Smooth muscle cell (in vitro differentiated cells): ENCODE measurements at regions not wholly inside any gene's neighbourhood (a gene's known extent, or its start where the extent isn't known, plus 50 kb on each side); places are given as distances from the start of the nearest gene placed in this dataset.
"Not testable (repeated sequence)": the region's sequence is repeated elsewhere in the genome, so short reads cannot be mapped to it uniquely, and the experiment has no call there.

Experiments used
- DNase-seq: peaks from one replicate; lab custom pipeline; 2025; ENCODE audit not compliant: unreplicated experiment; lab: John Stamatoyannopoulos, UW
- H2AFZ ChIP-seq: fragments of 200-600 bp; sonication (generic); 2 replicates; pipeline ENCODE4 v1.6.0; 2016; ENCODE audit warnings: antibody characterized with exemption, low read depth, mild to moderate bottlenecking
- H3F3A ChIP-seq: fragments of 200-600 bp; sonication (generic); 2 replicates; pipeline ENCODE4 v1.6.0; 2017; ENCODE audit warnings: antibody characterized with exemption, low read depth
- H3K27ac ChIP-seq: fragments of 200-600 bp; sonication (generic); 2 replicates; pipeline ENCODE4 v1.5.1; 2016; ENCODE audit warnings: low read depth, mild to moderate bottlenecking
- H3K27me3 ChIP-seq: fragments of 200-600 bp; sonication (generic); 2 replicates; pipeline ENCODE4 v1.6.1; 2016; ENCODE audit warnings: low read depth, mild to moderate bottlenecking
- H3K36me3 ChIP-seq: fragments of 200-600 bp; sonication (generic); 2 replicates; pipeline ENCODE4 v1.5.1; 2016; ENCODE audit warnings: low read depth
- H3K4me1 ChIP-seq: fragments of 200-600 bp; sonication (generic); 2 replicates; pipeline ENCODE4 v1.5.1; 2016; ENCODE audit warnings: low read depth
- H3K4me2 ChIP-seq: fragments of 200-600 bp; sonication (generic); 2 replicates; pipeline ENCODE4 v1.6.0; 2016; ENCODE audit warnings: mild to moderate bottlenecking
- H3K4me3 ChIP-seq: fragments of 200-600 bp; sonication (generic); 2 replicates; pipeline ENCODE4 v1.5.1; 2016; ENCODE audit warnings: mild to moderate bottlenecking
- H3K79me2 ChIP-seq: fragments of 200-600 bp; sonication (generic); 2 replicates; pipeline ENCODE4 v1.6.0; 2016; ENCODE audit warnings: low read depth, mild to moderate bottlenecking
- H3K9ac ChIP-seq: fragments of 200-600 bp; sonication (generic); 2 replicates; pipeline ENCODE4 v1.6.0; 2016; ENCODE audit warnings: low read depth
- H3K9me3 ChIP-seq: fragments of 200-600 bp; sonication (generic); replicated peaks from 2 replicates; pipeline ENCODE4 v1.5.1; 2016; ENCODE audit warnings: low read depth
- H4K20me1 ChIP-seq: fragments of 200-600 bp; sonication (generic); 2 replicates; pipeline ENCODE4 v1.6.0; 2016; ENCODE audit warnings: low read depth
- WGBS: methylation state at CpG from one replicate; pipeline ENCODE4 v1.1.7; 2016; ENCODE audit warnings: low lambda C conversion rate; 5-methylcytosine and 5-hydroxymethylcytosine counted together
- TF ChIP-seq, protein P1 (sequence below): fragments of 200-600 bp; sonication (generic); IDR thresholded peaks from 2 replicates; pipeline ENCODE4 v1.5.1; 2017; ENCODE audit warnings: borderline replicate concordance, mild to moderate bottlenecking, antibody characterized with exemption; ENCODE audit not compliant: insufficient read depth, poor library complexity, severe bottlenecking

GRCh38 chr13:67466569-67466968 is 236.4 kb upstream of the PCDH9 start:
- H3K27ac ChIP-seq: no peak overlapping the region
- TF ChIP-seq, protein P1, sequence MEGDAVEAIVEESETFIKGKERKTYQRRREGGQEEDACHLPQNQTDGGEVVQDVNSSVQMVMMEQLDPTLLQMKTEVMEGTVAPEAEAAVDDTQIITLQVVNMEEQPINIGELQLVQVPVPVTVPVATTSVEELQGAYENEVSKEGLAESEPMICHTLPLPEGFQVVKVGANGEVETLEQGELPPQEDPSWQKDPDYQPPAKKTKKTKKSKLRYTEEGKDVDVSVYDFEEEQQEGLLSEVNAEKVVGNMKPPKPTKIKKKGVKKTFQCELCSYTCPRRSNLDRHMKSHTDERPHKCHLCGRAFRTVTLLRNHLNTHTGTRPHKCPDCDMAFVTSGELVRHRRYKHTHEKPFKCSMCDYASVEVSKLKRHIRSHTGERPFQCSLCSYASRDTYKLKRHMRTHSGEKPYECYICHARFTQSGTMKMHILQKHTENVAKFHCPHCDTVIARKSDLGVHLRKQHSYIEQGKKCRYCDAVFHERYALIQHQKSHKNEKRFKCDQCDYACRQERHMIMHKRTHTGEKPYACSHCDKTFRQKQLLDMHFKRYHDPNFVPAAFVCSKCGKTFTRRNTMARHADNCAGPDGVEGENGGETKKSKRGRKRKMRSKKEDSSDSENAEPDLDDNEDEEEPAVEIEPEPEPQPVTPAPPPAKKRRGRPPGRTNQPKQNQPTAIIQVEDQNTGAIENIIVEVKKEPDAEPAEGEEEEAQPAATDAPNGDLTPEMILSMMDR: no peak
- no peaks in the 10 kb centered on the region for H4K20me1 ChIP-seq
- no peaks in the 10 kb centered on the region for H3K9me3 ChIP-seq
- H3K4me1 ChIP-seq: no peaks in the 10 kb centered on the region
- no peak overlapping the region for H2AFZ ChIP-seq
- no peaks in the 10 kb centered on the region for H3K27me3 ChIP-seq
- no peak for DNase-seq
- H3K79me2 ChIP-seq: no peaks in the 10 kb centered on the region
- H3K4me3 ChIP-seq: no peak overlapping the region
- no peak overlapping the region for H3K9ac ChIP-seq
- 79% methylated on average over 8 of the region's 8 CpGs for WGBS
- H3K4me2 ChIP-seq: no peak overlapping the region
- no peaks in the 10 kb centered on the region for H3K36me3 ChIP-seq
- no peaks in the 10 kb centered on the region for H3F3A ChIP-seq

- WGBS: 85% methylated on average over 4 of the region's 4 CpGs
- Histone ChIP-seq H3K27me3 (no peaks in the 10 kb centered on the region), H3F3A (no peaks in the 10 kb centered on the region), H3K36me3 (no peaks in the 10 kb centered on the region), H4K20me1 (no peaks in the 10 kb centered on the region), H3K9me3 (no peaks in the 10 kb centered on the region), H3K4me3 (no peak overlapping the region), H3K4me2 (no peak overlapping the region), H3K4me1 (no peaks in the 10 kb centered on the region), H3K79me2 (no peaks in the 10 kb centered on the region), H2AFZ (no peak overlapping the region), H3K27ac (no peak overlapping the region), H3K9ac (no peak overlapping the region)
- TF ChIP-seq, protein P1: no peak
- DNase-seq: no peak
These were observed 234.0 kb upstream of the PCDH9 start for GRCh38 chr13:67464154-67464553.

DNA sequence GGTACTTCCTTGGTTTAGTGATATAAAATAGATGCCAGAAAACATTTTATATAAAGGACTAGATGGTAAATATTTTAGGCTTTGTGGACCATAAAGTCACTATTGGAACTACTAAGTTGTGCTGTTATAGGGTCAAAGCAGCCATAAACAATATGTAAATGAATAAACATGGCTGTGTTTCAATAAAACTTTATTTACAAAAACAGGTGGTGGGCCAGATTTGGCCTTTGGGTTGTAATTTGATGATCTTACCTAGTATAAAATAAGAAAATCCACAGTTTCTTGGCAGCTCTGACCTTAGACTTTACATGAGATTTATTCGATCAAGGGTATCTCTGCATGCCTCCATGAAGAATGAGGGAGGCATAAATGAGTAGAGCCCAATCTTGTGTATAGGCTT is 232.0 kb upstream of the PCDH9 start:
- no peak overlapping the region for H3K27ac ChIP-seq
- TF ChIP-seq, protein P1: no peak
- H3K79me2 ChIP-seq: no peaks in the 10 kb centered on the region
- no peaks in the 10 kb centered on the region for H3K9me3 ChIP-seq
- H2AFZ ChIP-seq: no peak overlapping the region
- H3K4me2 ChIP-seq: no peak overlapping the region
- H3F3A ChIP-seq: no peaks in the 10 kb centered on the region
- no peaks in the 10 kb centered on the region for H3K36me3 ChIP-seq
- no peak overlapping the region for H3K9ac ChIP-seq
- 94% methylated on average over 1 of the region's 1 CpG for WGBS
- DNase-seq: no peak
- H4K20me1 ChIP-seq: no peaks in the 10 kb centered on the region
- H3K4me1 ChIP-seq: no peaks in the 10 kb centered on the region
- H3K27me3 ChIP-seq: no peaks in the 10 kb centered on the region
- no peak overlapping the region for H3K4me3 ChIP-seq

DNA sequence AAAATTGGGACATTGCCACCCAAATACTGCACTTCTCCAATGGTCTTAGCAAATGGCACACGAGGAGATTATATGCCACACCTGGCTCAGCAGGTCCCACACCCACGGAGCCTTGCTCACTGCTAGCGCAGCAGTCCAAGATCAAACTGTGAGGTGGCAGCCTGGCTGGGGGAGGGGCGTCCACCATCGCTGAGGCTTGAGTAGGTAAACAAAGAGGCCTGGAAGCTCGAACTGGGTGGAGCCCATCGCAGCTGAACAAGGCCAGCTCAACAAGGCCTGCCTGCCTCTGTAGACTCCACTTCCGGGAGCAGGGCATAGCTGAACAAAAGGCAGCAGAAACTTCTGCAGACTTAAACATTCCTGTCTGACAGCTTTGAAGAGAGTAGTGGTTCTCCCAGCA is 222.4 kb upstream of the PCDH9 start:
- H3F3A ChIP-seq, DNase-seq, H3K9ac ChIP-seq, H3K4me1 ChIP-seq, H3K4me3 ChIP-seq, H3K4me2 ChIP-seq, H3K36me3 ChIP-seq, H3K79me2 ChIP-seq, H3K9me3 ChIP-seq, H3K27ac ChIP-seq, H3K27me3 ChIP-seq, H4K20me1 ChIP-seq, H2AFZ ChIP-seq: not testable (repeated sequence)
- 82% methylated on average over 8 of the region's 8 CpGs for WGBS
